Endothelial cell (in vitro differentiated cells): ENCODE measurements at regions not wholly inside any gene's neighbourhood (a gene's known extent, or its start where the extent isn't known, plus 50 kb on each side); places are given as distances from the start of the nearest gene placed in this dataset.
"Not testable (repeated sequence)": the region's sequence is repeated elsewhere in the genome, so short reads cannot be mapped to it uniquely, and the experiment has no call there.

Experiments
- DNase-seq: peaks from one replicate; pipeline ENCODE4 v3.0.0; 2021; ENCODE audit warnings: low spot score
- H3K27ac Mint-ChIP-seq: one replicate; pipeline ENCODE4 v1.8.0; 2021; ENCODE audit warnings: mixed read lengths, inconsistent platforms; ENCODE audit not compliant: unreplicated experiment
- H3K27me3 Mint-ChIP-seq: one replicate; pipeline ENCODE4 v1.8.0; 2021; ENCODE audit warnings: mild to moderate bottlenecking, moderate library complexity, mixed read lengths, inconsistent platforms; ENCODE audit not compliant: unreplicated experiment
- H3K36me3 Mint-ChIP-seq: one replicate; pipeline ENCODE4 v1.8.0; 2021; ENCODE audit warnings: mild to moderate bottlenecking, low read depth, mixed read lengths, inconsistent platforms; ENCODE audit not compliant: unreplicated experiment
- H3K4me1 Mint-ChIP-seq: one replicate; pipeline ENCODE4 v1.8.0; 2021; ENCODE audit warnings: mild to moderate bottlenecking, mixed read lengths, inconsistent platforms; ENCODE audit not compliant: unreplicated experiment
- H3K4me3 Mint-ChIP-seq: one replicate; pipeline ENCODE4 v1.8.0; 2021; ENCODE audit warnings: mild to moderate bottlenecking, mixed read lengths, inconsistent platforms; ENCODE audit not compliant: unreplicated experiment
- H3K9me3 Mint-ChIP-seq: one replicate; pipeline ENCODE4 v1.8.0; 2021; ENCODE audit warnings: mixed read lengths, inconsistent platforms; ENCODE audit not compliant: unreplicated experiment
- TF ChIP-seq, protein P1 (sequence below): fragments of 200-600 bp; sonication (generic); IDR thresholded peaks from one replicate; pipeline ENCODE4 v1.5.0; 2021; ENCODE audit warnings: antibody characterized with exemption; ENCODE audit not compliant: unreplicated experiment

DNA sequence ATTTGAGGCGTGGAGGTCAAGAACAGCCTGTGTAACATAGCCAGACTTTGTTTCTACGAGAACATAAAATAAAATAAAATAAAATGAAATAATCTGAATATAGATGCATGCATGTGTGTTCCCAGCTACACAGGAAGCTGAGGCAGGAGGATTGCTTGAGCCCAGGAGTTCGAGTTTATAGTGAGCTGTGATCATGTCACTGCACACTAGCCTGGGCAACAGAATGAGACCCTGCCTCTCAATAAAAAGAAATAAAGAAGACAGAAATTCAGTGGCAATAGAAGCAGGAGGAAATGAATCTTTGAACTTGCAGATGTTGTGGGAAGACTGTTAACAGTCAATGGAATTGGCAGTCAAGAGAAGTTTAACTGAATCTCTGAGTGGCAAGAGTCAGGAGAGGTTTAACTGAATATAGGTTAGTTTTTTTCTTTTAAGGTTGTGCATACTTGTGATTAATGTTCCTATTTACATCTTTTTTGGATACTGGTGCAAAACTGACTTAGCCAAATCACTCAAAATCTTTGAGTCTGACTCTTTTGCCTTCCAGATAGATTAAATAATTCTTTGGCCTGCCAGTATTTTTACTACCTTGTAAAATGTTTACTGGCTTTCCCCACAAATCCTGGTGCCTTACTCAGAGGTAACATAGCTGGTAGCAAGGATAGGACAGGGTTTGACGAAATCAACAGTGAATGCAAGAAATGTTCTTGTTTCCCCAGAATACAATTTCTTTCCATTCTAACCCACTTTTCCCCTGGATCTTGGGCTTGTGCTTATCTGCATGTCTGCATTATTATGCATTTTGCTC lies 361.4 kb downstream of the PDCD6IP start:
- Mint-ChIP-seq H3K4me1 (no peaks in the 10 kb centered on the region), H3K27me3 (no peaks in the 10 kb centered on the region), H3K27ac (no peak overlapping the region), H3K4me3 (no peak overlapping the region), H3K9me3 (no peaks in the 10 kb centered on the region), H3K36me3 (no peaks in the 10 kb centered on the region)
- TF ChIP-seq, protein P1, sequence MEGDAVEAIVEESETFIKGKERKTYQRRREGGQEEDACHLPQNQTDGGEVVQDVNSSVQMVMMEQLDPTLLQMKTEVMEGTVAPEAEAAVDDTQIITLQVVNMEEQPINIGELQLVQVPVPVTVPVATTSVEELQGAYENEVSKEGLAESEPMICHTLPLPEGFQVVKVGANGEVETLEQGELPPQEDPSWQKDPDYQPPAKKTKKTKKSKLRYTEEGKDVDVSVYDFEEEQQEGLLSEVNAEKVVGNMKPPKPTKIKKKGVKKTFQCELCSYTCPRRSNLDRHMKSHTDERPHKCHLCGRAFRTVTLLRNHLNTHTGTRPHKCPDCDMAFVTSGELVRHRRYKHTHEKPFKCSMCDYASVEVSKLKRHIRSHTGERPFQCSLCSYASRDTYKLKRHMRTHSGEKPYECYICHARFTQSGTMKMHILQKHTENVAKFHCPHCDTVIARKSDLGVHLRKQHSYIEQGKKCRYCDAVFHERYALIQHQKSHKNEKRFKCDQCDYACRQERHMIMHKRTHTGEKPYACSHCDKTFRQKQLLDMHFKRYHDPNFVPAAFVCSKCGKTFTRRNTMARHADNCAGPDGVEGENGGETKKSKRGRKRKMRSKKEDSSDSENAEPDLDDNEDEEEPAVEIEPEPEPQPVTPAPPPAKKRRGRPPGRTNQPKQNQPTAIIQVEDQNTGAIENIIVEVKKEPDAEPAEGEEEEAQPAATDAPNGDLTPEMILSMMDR: no peak
- no peak for DNase-seq

DNA sequence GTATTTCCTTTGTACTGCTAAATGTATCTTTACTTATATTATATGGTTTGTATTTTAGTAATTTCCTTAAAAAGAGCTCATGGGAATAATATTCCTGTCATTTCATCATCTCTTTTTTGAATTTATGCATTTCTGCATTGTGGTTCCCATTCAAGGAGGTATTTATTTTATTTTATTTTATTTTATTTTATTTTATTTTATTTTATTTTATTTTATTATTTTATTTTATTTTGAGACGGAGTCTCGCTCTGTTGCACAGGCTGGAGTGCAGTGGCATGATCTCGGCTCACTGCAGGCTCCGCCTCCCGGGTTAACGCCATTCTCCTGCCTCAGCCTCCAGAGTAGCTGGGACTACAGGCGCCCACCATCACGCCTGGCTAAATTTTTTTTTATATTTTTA lies 371.2 kb downstream of the PDCD6IP start:
- not testable (repeated sequence) for H3K4me3 Mint-ChIP-seq, H3K9me3 Mint-ChIP-seq, H3K4me1 Mint-ChIP-seq, H3K27me3 Mint-ChIP-seq, H3K27ac Mint-ChIP-seq, H3K36me3 Mint-ChIP-seq, DNase-seq

DNA sequence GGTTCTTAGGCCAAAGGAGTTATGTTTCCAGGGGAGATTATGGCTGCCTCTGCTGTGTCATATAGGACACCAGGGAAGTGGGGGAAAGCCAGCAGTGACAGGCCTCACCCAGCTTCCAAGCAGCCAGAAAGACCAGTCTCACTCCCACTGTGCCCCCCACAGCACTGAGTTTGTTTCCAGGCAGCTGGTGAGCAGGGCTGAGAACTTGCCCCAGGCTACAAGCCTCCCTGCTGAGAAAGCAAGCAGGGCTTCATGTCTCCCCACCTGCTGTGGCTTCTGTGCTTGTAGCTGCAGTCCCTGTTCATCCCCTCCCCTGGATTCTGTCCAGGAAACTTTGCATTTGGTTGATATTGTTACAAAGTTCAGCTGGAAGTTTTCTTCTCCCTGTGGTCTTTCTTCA lies 376.3 kb downstream of the PDCD6IP start:
- no peaks in the 10 kb centered on the region for H3K36me3 Mint-ChIP-seq
- no peak overlapping the region for H3K4me3 Mint-ChIP-seq
- H3K4me1 Mint-ChIP-seq: no peaks in the 10 kb centered on the region
- TF ChIP-seq, protein P1: no peak
- no peak overlapping the region for H3K27ac Mint-ChIP-seq
- no peak for DNase-seq
- no peaks in the 10 kb centered on the region for H3K27me3 Mint-ChIP-seq
- no peaks in the 10 kb centered on the region for H3K9me3 Mint-ChIP-seq

DNA sequence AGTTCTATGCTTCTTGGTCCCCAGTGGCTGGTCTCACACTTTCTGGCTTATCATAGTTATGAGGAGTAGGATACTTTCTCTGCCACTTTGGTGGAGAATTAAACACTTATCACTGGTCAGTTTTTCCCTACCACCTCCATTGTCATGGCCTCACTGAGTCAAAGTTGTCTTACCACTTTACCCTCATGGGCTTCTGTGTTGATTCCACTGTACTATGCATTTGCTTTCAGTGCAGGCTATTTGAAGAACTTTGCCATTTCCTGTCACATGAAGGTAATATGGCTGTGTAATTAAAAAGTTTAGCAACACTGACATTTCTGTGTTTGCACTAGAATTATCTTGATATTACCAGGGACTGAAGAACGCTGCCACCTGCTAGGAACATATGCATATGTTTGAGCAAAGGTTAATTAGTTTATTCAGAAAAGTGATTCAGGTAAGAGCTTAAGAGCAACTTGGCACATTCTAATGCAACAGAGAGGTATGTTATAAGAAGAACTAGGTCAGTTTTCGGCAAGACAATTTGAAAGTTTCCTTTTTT lies 377.3 kb downstream of the PDCD6IP start:
- H3K9me3 Mint-ChIP-seq: no peaks in the 10 kb centered on the region
- H3K4me3 Mint-ChIP-seq: no peak overlapping the region
- no peak for DNase-seq
- TF ChIP-seq, protein P1: no peak
- H3K27me3 Mint-ChIP-seq: no peaks in the 10 kb centered on the region
- no peak overlapping the region for H3K27ac Mint-ChIP-seq
- H3K4me1 Mint-ChIP-seq: no peaks in the 10 kb centered on the region
- no peaks in the 10 kb centered on the region for H3K36me3 Mint-ChIP-seq

DNA sequence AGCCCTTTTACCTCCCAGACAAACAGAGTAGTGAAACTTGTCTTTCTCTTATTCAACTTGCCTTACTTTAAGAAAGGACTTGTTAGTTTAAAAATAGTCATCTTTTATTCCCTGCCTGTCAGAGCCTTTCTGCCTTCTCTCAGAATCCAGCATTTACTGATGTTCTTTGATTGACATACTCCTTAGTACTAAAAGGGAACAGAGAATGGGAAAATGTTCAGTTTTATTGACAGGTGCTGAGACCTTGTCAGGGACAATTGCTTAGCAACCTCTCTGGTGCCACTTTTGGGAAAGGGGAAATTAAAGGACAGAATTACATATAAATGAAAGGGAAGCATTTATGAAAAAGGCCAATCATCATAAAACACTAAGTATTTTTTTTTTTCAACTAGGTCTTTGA lies 378.3 kb downstream of the PDCD6IP start:
- H3K27ac Mint-ChIP-seq: no peak overlapping the region
- no peaks in the 10 kb centered on the region for H3K27me3 Mint-ChIP-seq
- H3K36me3 Mint-ChIP-seq: no peaks in the 10 kb centered on the region
- no peak for DNase-seq
- H3K4me3 Mint-ChIP-seq: no peak overlapping the region
- H3K9me3 Mint-ChIP-seq: no peaks in the 10 kb centered on the region
- TF ChIP-seq, protein P1: no peak
- H3K4me1 Mint-ChIP-seq: no peaks in the 10 kb centered on the region
